GM21825 (cell line): ENCODE measurements at regions not wholly inside any gene's neighbourhood (a gene's known extent, or its start where the extent isn't known, plus 50 kb on each side); places are given as distances from the start of the nearest gene placed in this dataset.
A peak's percentile ranks its signal among the peaks of the same experiment; 100 is the strongest.

Experiments used
- ATAC-seq: cut with Tn5 transposase; IDR thresholded peaks from one replicate; pipeline ENCODE4 v1.9.1; 2021; ENCODE audit warnings: mild to moderate bottlenecking, moderate library complexity; ENCODE audit not compliant: unreplicated experiment

DNA sequence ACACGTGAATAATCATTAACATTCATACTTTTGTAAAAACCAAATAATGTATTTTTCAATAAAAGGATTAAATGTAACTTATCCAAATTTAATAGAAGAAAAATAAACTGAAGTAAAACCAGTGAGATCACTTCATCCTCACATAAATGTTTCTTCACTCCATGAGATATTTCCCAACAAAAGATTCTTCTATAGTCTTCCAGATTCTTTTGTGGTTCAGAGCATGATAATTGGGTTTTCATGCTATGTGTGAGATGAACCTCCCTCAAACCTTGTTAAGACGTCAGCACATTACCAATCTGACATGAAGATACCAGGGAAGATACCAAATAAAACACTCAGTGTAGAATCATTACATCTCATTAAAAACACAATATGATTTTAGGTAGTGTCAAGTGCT lies 62.9 kb upstream of the OXGR1 start:
- no peak for ATAC-seq

DNA sequence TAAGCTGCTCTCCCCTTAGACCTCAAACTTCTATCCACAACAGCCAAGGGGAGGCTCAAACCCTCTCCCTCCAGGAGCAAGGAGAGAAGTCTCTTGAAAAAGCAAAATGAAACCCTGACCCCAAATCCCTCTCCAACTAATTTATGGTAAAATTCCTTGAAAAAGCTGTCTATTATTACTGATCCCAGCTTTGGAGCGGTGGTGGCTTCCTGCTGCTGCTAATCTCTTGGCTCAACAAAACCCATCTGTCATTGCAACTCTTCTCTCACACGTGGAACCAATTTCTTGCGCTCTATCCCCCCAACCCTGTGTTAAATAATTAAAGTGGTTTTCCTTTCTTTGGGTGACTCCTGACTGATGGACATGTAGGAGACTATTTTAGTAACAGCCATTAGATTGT lies 64.1 kb upstream of the OXGR1 start:
- no peak for ATAC-seq

DNA sequence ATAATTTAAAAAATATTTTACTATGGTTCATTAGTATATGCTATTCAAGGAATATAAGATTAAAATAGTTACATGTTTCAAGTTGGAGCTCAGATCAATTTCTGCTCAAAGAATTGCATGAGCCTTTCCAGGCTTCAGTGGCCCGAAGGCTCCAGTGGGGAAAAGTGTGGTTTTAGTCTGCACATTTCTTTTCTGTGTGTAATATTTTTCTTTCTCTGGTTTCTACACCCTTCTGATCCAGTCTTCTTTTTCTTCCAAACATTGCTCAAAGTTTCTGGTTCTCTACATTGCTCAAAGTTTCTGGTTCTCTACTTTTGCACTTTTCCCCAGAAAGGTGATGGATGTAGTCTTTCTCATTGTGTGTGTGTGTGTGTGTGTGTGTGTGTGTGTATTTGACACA lies 64.7 kb upstream of the OXGR1 start:
- no peak for ATAC-seq

DNA sequence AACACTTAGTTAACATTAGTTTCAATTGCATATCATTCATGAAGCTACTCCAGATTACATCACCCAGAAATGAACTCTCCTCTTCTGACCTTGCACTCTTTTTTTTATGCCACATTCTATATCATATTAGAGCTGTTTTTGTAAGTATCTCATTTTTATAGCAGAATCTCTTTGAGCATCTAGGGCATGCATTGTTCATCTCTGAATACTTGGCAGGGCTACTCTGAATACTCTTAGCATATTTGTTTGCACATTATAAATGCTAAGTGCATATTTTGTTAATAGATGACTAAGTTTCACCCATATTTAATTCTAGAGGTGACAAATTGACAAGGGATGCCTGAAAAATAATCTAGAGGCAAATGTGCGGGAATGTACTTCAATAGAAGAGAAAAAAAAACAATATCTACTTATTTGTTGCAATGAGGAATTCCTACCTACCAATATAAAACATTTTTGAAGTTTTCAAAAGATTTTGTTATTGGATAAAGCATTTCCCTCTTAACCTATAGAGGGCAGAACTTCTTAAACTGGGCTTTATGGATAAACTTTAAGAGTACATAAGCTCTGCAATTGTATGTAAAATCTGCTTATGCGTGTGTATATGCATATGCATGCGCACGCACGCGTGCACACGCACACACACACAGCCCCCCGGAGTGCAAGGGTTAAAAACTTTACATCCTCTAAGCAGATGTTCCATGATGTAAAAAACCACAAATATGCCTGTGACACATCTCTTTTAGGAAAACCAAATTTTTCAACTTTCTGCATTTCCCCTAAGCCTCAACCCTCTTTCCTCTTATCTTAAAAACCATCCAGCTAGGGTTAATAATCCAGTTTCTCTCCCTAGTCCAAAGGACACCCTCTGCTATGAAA lies 73.0 kb upstream of the OXGR1 start:
- ATAC-seq, result no peak

DNA sequence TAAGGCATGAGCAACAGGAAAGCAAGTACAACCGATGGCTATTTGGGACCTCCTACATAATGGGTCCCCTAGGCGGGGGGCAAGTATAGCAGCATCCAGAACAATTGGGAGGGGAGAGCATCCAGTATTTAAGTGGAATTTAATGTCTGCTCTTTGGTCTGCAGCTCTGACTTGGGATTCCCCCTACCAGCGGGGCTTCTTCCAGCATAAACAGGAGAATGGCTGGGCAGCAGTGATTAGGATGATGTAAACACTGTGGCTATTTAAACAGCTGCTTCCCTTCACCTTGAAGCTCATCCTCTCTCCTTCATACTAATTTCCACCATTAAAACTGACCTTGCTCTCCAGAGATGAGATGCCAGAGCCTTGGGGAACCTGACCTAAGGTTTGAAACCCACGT lies 73.9 kb upstream of the OXGR1 start:
- ATAC-seq, result no peak

DNA sequence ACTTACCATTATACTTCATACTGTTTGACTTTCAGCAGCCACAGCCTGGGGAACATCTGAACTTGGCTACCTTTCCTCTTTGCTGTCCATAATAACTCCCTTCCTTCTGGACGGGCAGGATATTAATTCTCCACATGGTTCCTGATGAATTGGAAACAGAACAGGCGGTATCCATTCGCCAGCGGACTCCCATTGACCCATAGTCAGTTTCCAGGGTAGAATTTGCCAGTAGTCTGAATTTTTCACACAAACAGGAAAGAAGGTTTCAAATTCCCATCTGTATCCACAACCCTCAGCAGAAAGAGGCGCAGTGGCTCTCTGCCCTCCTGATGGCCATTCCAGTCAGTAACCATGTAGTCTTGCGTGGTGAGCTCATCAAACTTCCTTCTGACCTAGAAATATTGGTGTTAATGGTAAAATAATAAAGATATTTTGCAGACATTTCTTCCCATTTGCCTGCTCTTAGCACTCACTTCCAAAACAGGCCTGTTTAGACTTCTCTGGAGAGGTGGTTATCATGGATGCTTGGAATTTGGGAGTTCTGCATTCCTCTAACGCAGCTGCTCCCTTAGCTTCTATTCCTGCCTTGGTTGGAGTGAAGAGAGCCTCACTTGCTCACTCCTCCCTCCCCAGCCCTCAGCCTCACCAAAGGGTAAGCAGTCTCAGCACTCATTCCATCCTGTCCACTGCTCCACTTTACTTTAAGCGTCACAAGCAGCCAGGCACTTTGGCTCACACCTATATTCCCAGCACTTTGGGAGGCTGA lies 75.0 kb upstream of the OXGR1 start:
- ATAC-seq, result no peak

DNA sequence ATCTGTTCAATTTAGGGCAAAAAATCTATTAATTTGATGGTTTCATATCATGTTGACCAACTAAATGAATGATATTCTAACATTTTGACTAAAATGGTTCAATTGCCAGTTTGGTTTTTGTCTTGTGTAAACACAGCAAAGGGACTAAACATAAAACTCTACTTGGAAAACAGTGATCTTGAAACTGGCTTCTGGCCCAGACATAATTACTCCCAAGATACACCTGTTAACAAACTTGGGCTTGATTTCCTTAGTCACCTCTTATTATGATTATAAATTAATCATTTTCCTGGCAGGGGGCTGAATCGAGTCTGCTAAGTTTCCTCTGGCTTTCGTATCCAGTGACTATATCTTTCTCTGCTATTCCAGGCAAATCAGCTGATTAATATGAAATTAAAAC lies 78.0 kb upstream of the OXGR1 start:
- ATAC-seq, result no peak

DNA sequence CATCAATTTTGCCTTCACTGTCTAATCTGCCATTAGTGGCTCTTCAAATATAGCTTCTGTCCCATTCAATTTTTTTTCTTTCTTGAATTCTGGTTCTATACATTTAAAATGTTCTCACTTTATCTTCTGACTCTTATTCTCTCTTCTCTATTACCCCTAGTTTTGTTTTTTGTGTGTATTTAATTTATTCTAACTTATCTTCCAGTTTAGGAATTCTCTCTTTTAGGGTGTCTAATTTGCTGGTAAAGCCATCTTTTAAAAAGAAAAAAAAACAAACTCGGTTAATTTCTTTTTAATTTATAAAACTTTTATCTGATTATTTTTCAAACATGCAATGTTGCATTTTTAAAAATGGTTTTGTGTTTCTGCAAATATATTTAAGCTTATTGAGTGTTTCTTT lies 80.3 kb upstream of the OXGR1 start:
- no peak for ATAC-seq

DNA sequence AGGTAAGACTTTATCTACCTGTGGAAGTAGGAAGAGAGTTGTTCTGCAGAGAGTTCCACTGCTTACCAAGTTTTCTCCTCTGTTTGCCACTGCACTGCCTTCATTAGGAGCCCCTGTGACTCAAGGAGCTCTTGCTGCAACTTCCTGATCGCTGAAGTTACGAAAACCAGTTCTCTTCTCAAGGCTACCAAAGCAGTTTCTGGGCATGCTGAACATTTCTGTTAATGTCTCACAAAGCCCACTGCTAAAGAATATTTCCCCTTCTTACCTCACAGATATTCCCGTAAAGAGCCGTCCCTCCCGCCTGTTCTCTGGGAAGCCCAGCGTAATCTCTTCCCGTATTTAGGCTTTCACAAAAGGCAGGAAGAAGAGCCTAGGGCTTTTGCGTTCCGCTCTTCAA lies 82.6 kb upstream of the OXGR1 start:
- ATAC-seq, result no peak

DNA sequence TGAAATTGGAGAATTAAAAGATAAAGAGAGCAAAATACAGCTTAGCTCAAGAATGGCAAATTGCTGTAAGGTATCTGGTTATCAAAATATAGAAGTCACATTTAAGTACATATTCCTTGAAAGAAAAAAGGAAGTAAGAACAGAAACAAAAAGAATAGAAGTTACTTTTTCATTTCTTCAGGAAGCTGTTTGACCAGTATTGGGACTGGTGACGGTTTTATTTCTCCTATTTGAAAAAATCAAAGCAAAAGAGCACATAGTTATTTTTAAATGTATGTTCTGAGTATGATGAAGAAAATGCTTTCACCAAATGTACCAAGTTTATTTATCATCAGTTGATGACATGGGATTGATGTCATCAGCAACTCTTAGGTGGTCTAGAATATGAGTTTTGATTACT lies 83.1 kb upstream of the OXGR1 start:
- ATAC-seq, result no peak

DNA sequence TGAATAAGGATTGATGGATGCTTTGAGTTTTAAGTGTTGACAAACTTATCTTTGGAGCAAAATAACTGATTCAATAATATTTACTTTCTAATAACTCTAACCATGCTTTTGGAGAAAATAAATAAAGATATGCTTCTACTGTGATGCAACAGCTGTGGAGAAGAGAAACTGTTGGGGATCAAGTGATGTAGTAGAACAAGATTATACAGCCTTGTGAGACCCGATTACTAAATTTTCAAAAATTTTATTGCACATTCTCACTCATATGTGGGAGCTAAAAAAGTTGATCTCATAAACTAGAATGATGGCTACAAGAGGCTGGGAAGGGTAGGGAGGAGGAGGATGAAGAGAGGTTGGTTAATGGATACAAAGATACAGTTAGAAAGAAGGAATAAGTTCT lies 85.5 kb upstream of the OXGR1 start:
- no peak for ATAC-seq

DNA sequence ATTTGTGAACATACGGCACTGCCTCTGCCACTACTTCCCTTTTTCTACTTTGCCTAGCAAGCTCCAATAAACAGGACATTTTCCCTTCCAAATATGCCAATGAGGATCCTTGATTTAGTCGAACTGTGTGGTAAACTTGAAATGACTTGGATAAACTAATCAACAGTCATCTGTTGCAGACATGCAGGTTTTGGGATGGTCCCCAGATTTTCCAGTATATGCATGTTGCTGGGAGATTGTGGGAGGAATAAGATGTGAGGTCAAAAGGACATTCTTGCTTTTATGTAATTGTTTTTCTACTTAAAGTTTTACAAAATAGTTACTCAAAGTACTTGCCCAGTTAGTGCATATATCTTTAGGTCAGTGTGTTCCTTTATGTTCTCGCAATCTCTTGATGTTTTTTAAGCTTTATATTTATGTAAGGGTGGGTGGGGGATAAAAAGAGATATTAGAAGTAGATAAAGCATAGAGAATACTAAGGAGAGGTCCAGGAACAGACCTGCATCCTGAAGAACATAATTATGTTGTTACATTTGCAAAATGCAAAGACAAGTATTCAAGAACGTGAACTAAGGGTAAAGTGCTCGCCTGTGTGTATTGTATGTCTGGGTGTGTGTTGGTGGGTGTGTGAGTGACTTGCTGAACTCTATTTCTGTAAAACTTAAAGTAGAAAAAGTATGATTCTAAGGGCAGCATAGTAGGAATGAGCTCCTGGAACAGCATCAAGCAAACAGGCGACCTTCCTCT lies 88.4 kb upstream of the OXGR1 start:
- no peak for ATAC-seq

DNA sequence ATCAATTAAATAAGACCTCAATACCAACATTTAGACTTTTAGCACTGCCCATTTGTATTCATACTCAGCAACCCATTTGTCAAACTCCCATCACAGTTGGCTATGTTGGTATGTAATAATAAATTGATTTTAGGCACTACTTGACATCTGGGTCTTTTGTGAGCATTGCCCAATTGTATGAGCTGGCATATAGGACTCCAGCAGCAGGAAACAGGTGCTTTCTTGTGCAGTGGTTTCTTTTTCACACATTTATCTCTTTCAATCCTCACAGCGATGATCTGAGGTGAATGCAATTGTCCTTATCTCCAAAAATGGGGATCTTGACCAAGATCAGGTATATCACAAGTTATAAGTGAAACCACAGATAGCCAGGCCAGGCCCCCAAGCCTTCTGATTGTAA lies 96.9 kb upstream of the OXGR1 start:
- ATAC-seq, result no peak

DNA sequence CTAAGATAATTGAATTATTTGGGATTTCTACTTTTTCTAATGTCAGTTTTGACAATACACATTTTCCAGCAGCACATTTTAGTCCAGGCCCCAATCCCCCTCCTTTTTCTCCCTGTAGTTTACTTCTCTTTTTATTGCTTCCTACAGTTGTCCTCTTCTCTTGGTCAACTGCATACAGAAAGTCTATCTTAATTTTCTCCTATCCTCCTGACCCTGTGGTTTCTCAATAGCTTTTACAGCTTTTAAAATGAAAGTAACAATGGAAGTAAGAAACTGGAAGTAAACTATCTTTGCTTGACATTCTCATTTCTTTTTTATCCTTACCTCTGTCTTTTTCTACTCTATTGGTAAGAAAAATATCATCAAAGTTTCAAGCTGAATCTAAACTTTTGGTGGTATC lies 106.5 kb upstream of the OXGR1 start:
- no peak for ATAC-seq

DNA sequence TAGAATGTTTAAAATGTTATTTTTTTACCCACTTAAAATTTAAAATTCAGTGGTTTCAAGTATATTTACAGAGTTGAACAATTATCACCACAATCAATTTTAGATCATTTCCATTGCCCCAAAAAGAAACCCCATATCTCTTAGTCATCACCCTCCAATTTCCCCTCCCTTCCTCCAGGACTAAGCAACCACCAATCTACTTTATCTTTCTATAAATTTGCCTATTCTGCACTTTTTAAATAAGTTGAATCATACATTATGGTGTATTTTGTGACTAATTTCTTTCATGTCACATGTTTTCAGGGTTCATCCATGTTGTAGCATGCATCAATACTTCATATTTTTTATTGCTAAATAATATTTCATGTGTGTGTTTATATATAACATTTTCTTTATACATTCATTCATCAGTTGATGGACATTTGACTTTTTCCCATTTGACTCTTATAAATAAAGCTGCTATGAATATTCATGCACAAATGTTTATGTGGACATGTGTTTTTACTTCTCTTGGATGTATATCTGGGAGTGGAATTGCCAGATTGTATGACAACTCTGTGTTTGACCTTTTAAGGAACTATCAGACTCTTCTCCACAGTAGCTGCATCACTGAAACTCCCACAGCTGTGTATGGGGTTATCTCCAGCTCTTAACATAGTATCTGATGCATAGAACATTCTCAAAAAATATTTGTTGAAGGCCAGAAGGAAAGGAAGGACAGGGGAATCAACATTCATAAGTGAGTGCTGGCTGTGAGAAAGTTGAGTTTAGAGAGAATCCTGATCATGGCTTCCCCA lies 107.8 kb upstream of the OXGR1 start:
- no peak for ATAC-seq

DNA sequence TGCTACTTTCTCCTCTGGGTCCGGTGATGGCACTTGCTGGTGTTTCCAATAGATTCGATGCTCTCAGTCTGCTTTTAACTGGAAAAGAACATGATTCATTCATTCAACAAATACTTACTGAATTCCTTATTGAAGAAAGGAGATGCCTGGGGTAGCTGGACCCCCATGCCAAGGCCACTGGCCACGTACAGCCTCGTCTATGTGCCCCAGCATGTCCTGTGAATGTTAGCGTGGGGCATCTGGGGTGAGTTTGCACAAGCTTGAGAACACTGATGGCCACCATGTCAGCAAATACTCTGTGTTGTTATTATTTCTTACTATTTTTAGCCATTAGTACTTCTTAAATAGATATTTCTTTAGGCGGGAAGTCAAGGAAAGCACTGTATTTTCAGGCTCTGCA lies 112.0 kb upstream of the OXGR1 start:
- no peak for ATAC-seq

DNA sequence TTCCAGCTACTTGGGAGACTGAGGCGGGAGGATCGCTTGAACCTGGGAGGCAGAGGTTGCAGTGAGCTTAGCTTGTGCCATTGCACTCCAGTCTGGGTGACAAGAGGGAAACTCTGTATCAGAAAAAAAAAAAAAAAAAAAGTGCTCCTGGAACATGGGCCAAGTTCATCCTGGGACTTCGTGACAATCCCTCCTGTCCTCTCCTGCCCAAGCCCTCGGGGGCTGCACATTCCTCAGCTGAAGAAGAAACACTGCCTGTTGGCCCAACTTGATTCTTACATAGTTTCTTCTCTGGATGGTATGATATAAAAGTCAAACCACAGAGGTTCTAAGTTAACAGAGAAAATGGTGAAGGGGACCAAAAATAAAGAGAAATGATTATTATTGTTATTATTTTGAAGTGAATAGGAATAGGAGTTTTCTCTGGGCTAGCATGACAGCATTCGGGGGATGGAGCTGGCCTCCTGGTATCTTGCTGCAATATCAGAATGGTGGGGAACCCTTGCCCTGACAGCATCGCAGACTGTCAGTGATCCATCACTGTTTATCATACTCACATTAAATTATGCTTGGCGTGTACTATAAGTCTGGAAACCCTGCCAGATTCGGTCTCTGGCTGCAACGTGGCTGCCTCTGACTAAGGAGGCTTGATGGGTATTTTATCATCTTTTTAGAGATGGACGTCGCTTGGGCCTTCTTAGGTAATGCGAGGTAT lies 113.7 kb upstream of the OXGR1 start:
- no peak for ATAC-seq

DNA sequence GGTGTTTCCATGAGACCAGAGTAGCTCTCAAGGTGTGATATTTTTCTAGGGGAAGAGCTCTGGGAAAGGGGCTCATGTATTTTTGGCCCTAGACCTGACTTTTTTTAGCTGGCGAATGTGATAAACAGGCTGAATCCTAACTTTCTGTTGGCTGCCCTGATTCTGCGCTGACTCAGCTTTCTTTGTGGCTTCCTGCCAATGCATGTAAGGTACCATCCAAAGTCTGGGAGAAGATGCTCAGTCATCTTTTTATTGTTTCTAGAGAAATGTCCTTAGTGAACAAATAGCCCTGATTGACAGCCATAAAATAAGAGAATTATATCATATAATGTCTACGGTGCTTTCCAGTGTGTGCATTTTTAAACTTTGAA lies 113.6 kb upstream of the MBNL2 start:
- no peak for ATAC-seq

DNA sequence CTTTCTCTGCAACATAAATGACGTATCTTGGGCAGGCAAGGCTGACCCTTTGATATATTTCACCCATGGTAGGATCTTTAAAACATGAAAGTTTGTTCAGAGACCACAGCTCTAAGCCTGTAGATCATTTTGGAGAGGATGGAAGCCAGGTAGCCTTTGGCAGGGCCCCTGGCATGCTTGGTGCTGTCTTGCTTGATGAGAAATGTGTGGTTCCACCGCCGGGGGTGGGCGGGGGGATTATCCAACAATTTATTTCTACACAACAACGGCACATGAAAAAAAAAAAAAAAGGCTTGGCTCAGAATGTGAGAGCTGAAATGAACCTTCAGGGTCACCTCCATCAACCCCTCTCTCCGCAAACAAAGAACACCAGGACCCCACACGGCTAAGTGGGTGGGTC lies 112.9 kb upstream of the MBNL2 start:
- no peak for ATAC-seq

DNA sequence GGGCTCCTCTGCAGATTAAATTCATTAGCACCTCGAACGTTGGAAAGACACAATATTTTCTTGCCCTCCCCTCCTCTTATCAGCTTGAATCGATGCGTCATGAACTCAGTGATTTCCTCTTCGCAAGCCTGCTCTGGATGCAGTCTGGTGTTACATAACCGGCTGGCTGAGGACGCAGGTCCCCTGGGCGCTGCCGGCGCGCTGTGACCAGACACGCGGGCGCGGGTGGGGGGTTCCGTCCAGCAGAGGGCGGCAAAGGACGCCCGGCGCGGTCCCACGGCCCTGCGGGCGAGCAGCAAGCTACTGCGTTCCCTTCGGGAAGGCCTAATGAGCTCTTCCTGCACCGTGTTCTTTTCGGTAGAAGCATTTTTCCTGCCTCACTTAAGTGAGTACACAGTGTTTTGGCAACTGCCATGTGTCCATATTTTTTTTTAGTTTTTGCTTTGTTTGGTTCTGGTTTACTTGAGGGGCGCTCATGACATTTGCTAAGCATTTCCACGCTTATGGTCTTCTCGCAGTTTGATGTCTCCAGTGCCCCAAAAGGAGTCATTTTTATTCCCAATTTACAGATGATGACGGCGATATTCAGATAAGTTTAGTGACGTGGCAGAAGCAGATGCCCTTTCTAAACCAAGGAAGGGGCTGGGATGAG lies 112.2 kb upstream of the MBNL2 start:
- peak; percentile 95 for ATAC-seq
